Stomach smooth muscle (tissue), 2 donors: ENCODE measurements at regions not wholly inside any gene's neighbourhood (a gene's known extent, or its start where the extent isn't known, plus 50 kb on each side); places are given as distances from the start of the nearest gene placed in this dataset.

Experiments
- H3K27ac ChIP-seq: one replicate; pipeline ENCODE4 v1.7.0; 2013; ENCODE audit warnings: mild to moderate bottlenecking, low read length, inconsistent platforms
- H3K27me3 ChIP-seq, 2 donors: one replicate each; pipeline ENCODE4 v1.7.0; 2013; ENCODE audit warnings: low read length in 2 of 2; ENCODE audit not compliant: insufficient read depth in 2 of 2, control insufficient read depth in 1 of 2
- H3K36me3 ChIP-seq, 2 donors: one replicate each; pipeline ENCODE4 v1.7.0; 2013; ENCODE audit warnings: low read length in 2 of 2; ENCODE audit not compliant: control insufficient read depth in 2 of 2, insufficient read depth in 2 of 2
- H3K4me1 ChIP-seq: one replicate; pipeline ENCODE4 v1.7.0; 2013; ENCODE audit warnings: low read length; ENCODE audit not compliant: control insufficient read depth, insufficient read depth
- H3K4me3 ChIP-seq, 2 donors: one replicate each; pipeline ENCODE4 v1.7.0; 2013; ENCODE audit warnings: low read length in 2 of 2
- H3K9ac ChIP-seq, 2 donors: one replicate each; pipeline ENCODE4 v1.7.0; 2013; ENCODE audit warnings: low read length in 2 of 2, mild to moderate bottlenecking in 1 of 2
- H3K9me3 ChIP-seq, 2 donors: one replicate each; pipeline ENCODE4 v1.7.0; 2013; ENCODE audit warnings: low read length in 2 of 2; ENCODE audit not compliant: control insufficient read depth in 2 of 2
- donor health status: healthy.
- donor health status: Pancreatic carcinoma.

DNA sequence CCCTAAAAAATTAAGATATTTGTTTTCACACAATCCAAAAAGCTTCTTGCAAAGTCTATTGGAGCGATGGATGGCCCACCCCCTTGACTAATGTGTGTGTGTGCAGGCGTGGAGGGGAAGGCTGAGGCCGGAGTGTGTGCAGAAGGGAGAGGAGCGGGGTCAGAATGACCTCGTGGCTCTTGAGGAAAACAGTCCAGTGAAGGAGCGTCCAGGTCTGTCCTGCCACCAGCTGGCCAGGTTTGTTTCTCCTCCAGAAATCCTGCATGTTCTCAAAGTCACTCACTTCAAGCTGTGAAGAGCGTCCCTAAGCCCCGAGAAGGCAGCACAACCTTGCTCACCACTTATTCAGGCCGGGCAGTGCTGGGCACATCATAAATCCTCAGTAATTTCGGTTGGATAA, 69.5 kb upstream of the SSX2IP start:
- Histone ChIP-seq H3K4me1 (no peaks in the 10 kb centered on the region), H3K9me3 (no peaks in the 10 kb centered on the region), H3K4me3 (no peak overlapping the region), H3K27ac (no peak overlapping the region), H3K36me3 (no peaks in the 10 kb centered on the region), H3K27me3 (peaks cover 0 to 2% of the 10 kb centered on the region in 2 donors), H3K9ac (no peak overlapping the region)

DNA sequence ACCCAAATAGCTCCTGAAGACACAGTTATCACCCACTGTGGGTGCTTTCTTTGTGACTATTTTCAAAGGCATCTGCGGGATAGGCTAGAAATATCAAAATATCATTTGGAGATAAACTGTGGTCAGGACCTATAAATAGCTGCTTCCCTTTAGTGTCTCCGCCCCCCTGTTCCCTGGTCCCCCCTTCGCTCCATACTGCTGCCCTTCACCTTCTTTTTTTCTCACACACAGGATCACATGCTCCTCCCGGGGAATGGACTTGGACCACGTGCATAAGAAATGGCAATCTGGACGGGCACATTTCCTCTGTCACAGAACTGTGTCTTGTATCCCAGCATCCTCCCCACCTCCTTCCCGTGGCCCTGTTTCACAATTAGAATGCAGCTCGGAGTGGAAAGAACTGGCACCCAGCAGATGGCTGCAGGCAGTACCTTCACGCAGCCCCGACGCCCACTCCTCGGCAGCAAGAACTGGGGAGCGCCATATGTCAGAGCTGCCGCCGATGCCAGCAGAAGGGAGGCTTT, 68.8 kb upstream of the SSX2IP start:
- Histone ChIP-seq H3K27me3 (peaks cover 0 to 2% of the 10 kb centered on the region in 2 donors), H3K9ac (no peak overlapping the region), H3K36me3 (no peaks in the 10 kb centered on the region), H3K4me3 (peak overlapping the region in 1 of 2 donors; percentile 54), H3K9me3 (no peaks in the 10 kb centered on the region), H3K4me1 (no peaks in the 10 kb centered on the region), H3K27ac (no peak overlapping the region)

DNA sequence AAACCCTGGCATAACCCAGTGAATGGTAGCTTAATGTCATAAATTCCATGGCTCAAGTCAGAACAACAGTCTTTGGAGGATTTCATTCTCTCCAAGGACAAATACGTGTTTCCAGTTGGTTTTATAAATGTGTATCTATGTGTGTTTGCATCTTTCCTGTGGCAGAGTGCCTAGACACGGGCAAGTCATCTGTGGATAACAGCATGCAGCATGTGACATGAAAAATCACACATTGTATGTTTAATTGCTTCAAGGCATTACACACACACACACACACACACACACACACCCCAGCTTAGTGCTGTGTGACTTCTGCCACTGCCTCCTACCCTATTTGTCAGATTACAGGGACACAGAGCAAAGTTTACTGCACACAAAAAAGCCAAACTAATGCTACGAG, 68.2 kb upstream of the SSX2IP start:
- Histone ChIP-seq H3K9ac (no peak overlapping the region), H3K27ac (no peak overlapping the region), H3K36me3 (no peaks in the 10 kb centered on the region), H3K4me1 (no peaks in the 10 kb centered on the region), H3K27me3 (peaks cover 0 to 2% of the 10 kb centered on the region in 2 donors), H3K4me3 (no peak overlapping the region), H3K9me3 (no peaks in the 10 kb centered on the region)

DNA sequence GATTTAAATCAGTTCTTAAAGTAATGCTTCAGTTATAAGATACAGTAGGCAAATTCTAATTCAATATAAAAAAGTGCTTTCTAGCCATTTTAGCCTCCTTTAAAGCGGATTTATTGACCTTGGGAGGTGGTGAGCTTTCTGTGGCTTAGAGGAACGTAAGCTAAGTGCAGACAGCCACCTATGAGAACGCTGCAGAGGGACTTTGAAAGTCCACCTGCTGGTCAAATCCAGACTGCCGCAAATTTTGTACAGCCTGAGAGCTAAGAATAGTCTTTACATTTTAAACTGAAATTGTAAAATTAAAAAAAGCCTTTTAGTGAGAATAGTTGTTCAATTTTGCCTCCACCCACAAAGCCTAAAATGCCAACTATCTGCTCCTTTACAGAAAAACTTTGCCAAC, 67.0 kb upstream of the SSX2IP start:
- Histone ChIP-seq H3K9ac (no peak overlapping the region), H3K27ac (no peak overlapping the region), H3K4me1 (no peaks in the 10 kb centered on the region), H3K4me3 (no peak overlapping the region), H3K9me3 (no peaks in the 10 kb centered on the region), H3K27me3 (no peaks in the 10 kb centered on the region), H3K36me3 (no peaks in the 10 kb centered on the region)

DNA sequence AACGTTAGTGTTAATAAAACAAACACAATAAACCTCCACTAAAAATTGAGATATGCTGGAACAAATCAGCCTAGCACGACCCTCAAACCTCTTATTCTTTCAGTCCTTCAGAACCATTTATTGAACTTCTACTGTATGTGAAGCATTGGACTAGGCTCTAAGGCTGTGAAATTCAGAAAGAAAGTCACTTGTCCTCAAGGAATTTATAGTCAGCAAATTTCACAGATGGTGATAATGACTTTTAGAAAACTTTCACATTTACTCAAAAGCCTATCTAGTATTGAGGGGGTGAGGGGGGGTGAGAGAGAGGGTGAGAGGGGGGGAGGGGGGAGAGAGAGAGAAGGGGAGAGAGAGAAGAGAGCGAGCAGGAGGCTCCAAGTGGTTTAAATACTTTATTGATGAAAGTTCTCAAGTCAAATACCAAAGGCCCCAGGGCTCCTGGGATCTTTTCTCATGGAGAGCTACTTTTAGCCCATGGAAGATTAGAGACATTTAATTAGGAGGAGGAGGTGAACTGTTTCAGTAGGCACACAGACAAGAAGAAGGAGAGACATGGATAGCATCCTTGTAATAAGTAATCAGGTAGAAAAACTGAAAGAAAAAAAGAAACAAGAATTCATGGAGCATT, 66.3 kb upstream of the SSX2IP start:
- Histone ChIP-seq H3K27me3 (no peaks in the 10 kb centered on the region), H3K9me3 (no peaks in the 10 kb centered on the region), H3K27ac (no peak overlapping the region), H3K36me3 (no peaks in the 10 kb centered on the region), H3K4me3 (no peak overlapping the region), H3K4me1 (no peaks in the 10 kb centered on the region), H3K9ac (no peak overlapping the region)

DNA sequence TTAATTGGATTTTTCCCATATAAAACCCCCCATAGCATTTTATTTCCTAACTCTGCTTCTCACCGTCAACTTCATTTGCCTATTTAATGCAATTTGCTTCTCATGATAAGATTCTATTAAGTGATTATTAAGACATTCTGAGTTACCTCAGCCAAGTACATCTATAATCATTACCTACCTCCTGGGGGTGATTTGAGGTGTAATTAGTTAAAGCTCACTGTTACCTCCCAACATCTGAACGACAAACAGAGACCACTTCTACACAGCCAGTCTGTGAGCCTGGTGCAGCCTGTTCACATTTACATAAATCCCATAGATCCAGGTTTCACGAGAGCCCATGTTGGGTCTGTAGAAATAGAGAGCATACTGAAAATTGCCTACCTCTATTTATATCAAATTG, 65.7 kb upstream of the SSX2IP start:
- Histone ChIP-seq H3K4me1 (no peaks in the 10 kb centered on the region), H3K9ac (no peak overlapping the region), H3K4me3 (no peak overlapping the region), H3K27ac (no peak overlapping the region), H3K36me3 (no peaks in the 10 kb centered on the region), H3K27me3 (no peaks in the 10 kb centered on the region), H3K9me3 (no peaks in the 10 kb centered on the region)

DNA sequence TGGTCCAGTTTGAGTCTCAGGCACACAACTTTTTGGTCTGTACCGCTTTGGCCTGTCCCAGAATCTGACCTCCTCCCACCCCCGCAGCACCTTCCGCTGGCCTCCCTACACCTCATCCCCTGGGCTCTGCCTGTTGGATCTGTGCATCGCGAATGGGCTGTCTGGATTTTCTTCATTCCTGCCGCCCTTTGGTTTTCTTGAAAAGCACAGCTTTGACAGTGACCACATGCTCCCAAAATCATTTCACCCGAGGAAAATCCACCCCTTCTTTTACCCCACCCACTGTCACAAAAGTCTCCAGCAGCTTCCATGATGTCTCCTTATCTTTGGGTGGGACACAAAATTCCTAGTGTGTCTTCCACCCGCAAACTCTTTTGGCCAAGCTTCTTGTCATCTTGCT, 65.0 kb upstream of the SSX2IP start:
- Histone ChIP-seq H3K9ac (no peak overlapping the region), H3K36me3 (no peaks in the 10 kb centered on the region), H3K4me3 (no peak overlapping the region), H3K9me3 (no peaks in the 10 kb centered on the region), H3K27me3 (no peaks in the 10 kb centered on the region), H3K27ac (no peak overlapping the region), H3K4me1 (no peaks in the 10 kb centered on the region)

DNA sequence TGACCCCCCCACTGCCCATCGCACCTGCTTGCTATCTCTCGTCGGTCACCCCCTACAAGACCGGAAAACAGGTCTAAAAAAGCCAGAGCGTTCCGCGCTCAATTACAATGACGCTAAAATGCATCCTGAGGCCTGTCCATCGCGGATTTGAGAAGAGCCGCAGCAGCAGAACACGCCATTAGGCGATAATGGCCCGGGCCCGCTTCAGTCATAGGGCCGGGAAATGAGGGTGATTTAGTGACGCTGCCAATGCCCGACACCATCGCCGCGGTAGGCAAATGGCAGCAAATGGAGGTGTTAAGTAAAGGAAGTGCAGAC, 64.1 kb upstream of the SSX2IP start:
- Histone ChIP-seq H3K27me3 (no peaks in the 10 kb centered on the region), H3K36me3 (no peaks in the 10 kb centered on the region), H3K9me3 (no peaks in the 10 kb centered on the region), H3K9ac (no peak overlapping the region), H3K27ac (no peak overlapping the region), H3K4me3 (no peak overlapping the region), H3K4me1 (no peaks in the 10 kb centered on the region)

DNA sequence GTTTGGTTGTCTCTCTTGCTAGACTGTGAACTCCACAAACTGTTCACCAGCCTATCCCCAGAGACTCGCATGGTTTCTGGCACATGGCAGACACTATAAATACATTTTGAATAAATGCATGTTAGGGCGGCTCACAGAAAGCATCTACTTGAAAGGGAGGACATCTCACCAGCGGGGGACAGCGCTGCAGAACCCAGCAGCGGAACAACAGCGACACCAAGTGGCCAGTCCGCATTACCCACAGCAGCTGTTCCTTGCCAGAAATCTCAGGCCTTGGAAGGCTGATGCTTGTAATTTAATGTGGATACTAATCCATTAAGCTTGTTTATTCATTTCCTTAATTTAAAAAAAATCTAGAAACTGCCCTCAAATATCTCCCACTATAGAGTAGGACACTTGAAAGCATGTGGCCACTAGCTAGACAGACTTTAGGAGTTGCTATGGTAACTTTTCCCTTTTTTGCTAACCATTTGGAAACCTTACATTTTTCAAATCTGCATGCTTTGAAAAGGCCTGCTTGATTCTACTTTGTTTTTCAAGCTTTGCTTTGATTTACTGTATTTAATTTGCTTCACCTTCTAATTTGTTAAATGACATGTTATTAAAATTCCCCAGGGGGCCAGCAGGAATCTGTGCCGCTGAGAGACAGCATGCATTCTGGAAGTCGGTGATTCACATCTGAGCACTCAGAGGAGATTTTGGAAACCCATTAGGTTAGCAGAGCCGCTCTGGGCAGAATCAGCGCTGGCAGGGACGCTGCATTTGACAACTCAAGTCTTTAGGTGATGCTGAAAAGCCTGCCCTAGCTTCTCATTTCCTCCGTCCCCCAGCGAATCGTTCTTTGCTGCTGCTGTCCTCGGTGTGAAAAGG, 63.5 kb upstream of the SSX2IP start:
- H3K9ac ChIP-seq, result no peak overlapping the region
- H3K4me3 ChIP-seq, result peak overlapping the region in 1 of 2 donors; percentile 49
- H3K27ac ChIP-seq, result no peak overlapping the region
- no peaks in the 10 kb centered on the region for H3K27me3 ChIP-seq
- H3K36me3 ChIP-seq, result no peaks in the 10 kb centered on the region
- H3K9me3 ChIP-seq, result no peaks in the 10 kb centered on the region
- H3K4me1 ChIP-seq, result no peaks in the 10 kb centered on the region

DNA sequence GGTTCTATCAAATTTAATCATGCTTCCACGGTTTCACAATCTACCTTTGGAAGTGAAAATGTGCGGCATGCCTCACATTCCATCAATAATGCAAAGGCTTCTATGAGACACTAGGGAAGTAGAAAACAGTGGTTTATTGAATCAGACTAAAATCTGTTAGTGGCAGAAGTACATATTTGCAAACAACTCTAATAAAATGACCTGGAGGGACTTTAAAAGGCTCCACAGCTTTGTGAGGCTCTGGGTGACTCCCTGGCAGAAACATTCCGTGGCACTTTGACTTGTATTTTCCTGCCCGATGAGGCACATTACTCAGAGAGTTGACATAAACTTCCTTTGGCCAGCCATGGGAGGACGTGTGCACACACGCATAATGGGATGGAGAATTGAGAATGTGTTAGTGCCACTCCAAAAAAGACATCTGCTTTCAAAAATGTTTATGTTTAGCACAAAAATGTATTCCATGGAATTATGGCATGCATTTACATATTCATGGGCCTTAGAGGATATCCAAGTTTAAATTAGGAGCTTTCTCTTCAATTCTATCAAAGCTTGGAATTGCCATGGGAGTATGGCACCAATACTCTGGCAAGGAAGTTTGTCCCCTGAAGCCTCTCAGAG, 60.0 kb upstream of the SSX2IP start:
- Histone ChIP-seq H3K27me3 (peaks cover 0 to 2% of the 10 kb centered on the region in 2 donors), H3K27ac (no peak overlapping the region), H3K4me1 (no peaks in the 10 kb centered on the region), H3K9me3 (no peaks in the 10 kb centered on the region), H3K36me3 (no peaks in the 10 kb centered on the region), H3K9ac (no peak overlapping the region), H3K4me3 (no peak overlapping the region)

DNA sequence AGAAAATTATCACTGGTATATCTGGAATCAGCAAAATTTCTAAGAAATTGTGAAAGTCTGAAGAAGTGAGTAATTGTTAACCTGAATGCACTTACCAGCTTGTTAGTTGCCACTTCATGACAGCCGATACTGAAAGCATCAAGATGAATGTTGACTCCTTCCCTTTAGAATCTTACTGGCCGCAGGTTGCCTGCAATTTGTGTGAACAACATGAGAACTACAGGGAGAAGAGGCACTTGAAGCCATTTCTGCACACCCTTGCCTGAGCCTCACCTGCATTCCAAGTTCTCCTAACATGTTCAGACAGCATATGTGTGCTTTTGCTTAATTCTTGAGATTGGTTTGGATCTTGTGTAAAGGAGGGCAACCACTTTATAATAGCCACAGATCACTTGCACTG, 59.2 kb upstream of the SSX2IP start:
- Histone ChIP-seq H3K27me3 (peaks cover 0 to 2% of the 10 kb centered on the region in 2 donors), H3K4me1 (no peaks in the 10 kb centered on the region), H3K27ac (no peak overlapping the region), H3K36me3 (no peaks in the 10 kb centered on the region), H3K4me3 (no peak overlapping the region), H3K9me3 (no peaks in the 10 kb centered on the region), H3K9ac (no peak overlapping the region)
